K562 (cell line): ENCODE measurements at regions not wholly inside any gene's neighbourhood (a gene's known extent, or its start where the extent isn't known, plus 50 kb on each side); places are given as distances from the start of the nearest gene placed in this dataset.

ENCODE experiments used
- ATAC-seq: fragments of 200-7000 bp; cut with Tn5 transposase; 3 replicates; pipeline ENCODE4 v1.9.1; 2020; ENCODE audit warnings: moderate library complexity
- BruUV-seq: library from RNA; stranded (reverse); fragments of 400-500 nt; replicated peaks from 2 replicates; lab custom pipeline; 2021; lab: Mats Ljungman, UMichigan
- CTCF ChIA-PET: fragments of 300-600 bp; formaldehyde crosslinking; extraction: SDS; loops from one replicate; lab custom pipeline; 2021; ENCODE audit warnings: low intra/inter-chr PET ratio; lab: Yijun Ruan, JAX
- POLR2A ChIA-PET: fragments of 300-600, 350-650 bp; sonication (Branson Sonifier 250); formaldehyde crosslinking; extraction: SDS; loops from one replicate; lab custom pipeline; 2021; ENCODE audit warnings: antibody characterized with exemption, inconsistent platforms; lab: Yijun Ruan, JAX
- DNase-seq, 4 experiments: peaks; one replicate each; pipeline versions ENCODE4 v3.0.0 to v3.0.0-alpha.2; 2011 to 2018; ENCODE audit warnings: low spot score in 3 of 4, mixed read lengths in 3 of 4; ENCODE audit errors: extremely low read depth in 1 of 4
- FAIRE-seq: peaks from 2 replicates; lab custom pipeline; 2011; peaks lifted over from hg19 to GRCh38; lab: Jason Lieb, UNC
- H2AFZ ChIP-seq: 2 replicates; pipeline ENCODE4 v1.6.0; 2011; ENCODE audit warnings: low read depth, low read length, control low read depth, inconsistent platforms
- H3K27ac ChIP-seq: fragments of 200-600 bp; 3 replicates; pipeline ENCODE4 v1.8.0; 2011; ENCODE audit warnings: low read depth, mild to moderate bottlenecking, control low read depth, inconsistent platforms, low read length, moderate library complexity, mixed read lengths; ENCODE audit errors: extremely low read depth
- H3K27me3 ChIP-seq, 2 experiments: fragments of 300-600 bp in 1 of 2; 2 replicates in 1 of 2; 3 replicates in 1 of 2; pipeline versions ENCODE4 v1.6.0 to v1.8.0; 2011; ENCODE audit warnings: inconsistent platforms in 2 of 2, low read length in 2 of 2, mild to moderate bottlenecking in 1 of 2, mixed read lengths in 1 of 2, moderate library complexity in 1 of 2; ENCODE audit not compliant: control insufficient read depth in 2 of 2, insufficient read depth in 2 of 2
- H3K36me3 ChIP-seq: fragments of 300-600 bp; 3 replicates; pipeline ENCODE4 v1.8.0; 2011; ENCODE audit warnings: mild to moderate bottlenecking, low read length, inconsistent platforms; ENCODE audit not compliant: control insufficient read depth, insufficient read depth
- H3K4me1 ChIP-seq, 2 experiments: fragments of 200-600 bp in 1 of 2; replicated peaks in 1 of 2; 2 replicates in 1 of 2; 3 replicates in 1 of 2; pipeline versions ENCODE4 v1.5.1 to v1.8.0; 2011; ENCODE audit warnings: inconsistent platforms in 2 of 2, low read length in 2 of 2, mild to moderate bottlenecking in 1 of 2, mixed read lengths in 1 of 2, moderate library complexity in 1 of 2; ENCODE audit not compliant: control insufficient read depth in 2 of 2, insufficient read depth in 2 of 2
- H3K4me2 ChIP-seq: 2 replicates; pipeline ENCODE4 v1.6.1; 2011; ENCODE audit warnings: low read length, control low read depth, inconsistent platforms, mixed read lengths; ENCODE audit not compliant: insufficient read depth
- H3K4me3 ChIP-seq: fragments of 200-600 bp; sonication (generic), shearing (Covaris generic); 2 replicates; pipeline ENCODE4 v1.5.1; 2016; ENCODE audit warnings: control low read depth, inconsistent platforms
- H3K79me2 ChIP-seq: fragments of 200-600 bp; 3 replicates; pipeline ENCODE4 v1.8.0; 2011; ENCODE audit warnings: low read length, inconsistent platforms; ENCODE audit not compliant: control insufficient read depth, insufficient read depth
- H3K9ac ChIP-seq, 2 experiments: 2 replicates each; pipeline versions ENCODE4 v1.6.0 to v1.6.1; 2011; ENCODE audit warnings: low read depth in 2 of 2, low read length in 2 of 2, control low read depth in 1 of 2, inconsistent platforms in 1 of 2, mild to moderate bottlenecking in 1 of 2, mixed read lengths in 1 of 2; ENCODE audit not compliant: insufficient read depth in 1 of 2
- H3K9me1 ChIP-seq: one replicate; pipeline ENCODE4 v1.6.0; 2011; ENCODE audit warnings: inconsistent platforms, mild to moderate bottlenecking, low read length, moderate library complexity; ENCODE audit not compliant: control insufficient read depth, insufficient read depth
- H3K9me3 ChIP-seq: replicated peaks from 2 replicates; pipeline ENCODE4 v1.5.1; 2011; ENCODE audit warnings: low read depth, low read length, inconsistent platforms; ENCODE audit not compliant: control insufficient read depth, insufficient read depth
- H4K20me1 ChIP-seq: replicated peaks from 2 replicates; pipeline ENCODE4 v1.6.1; 2011; ENCODE audit warnings: low read length, inconsistent platforms, mixed read lengths; ENCODE audit not compliant: control insufficient read depth, insufficient read depth
- CBFA2T2 ChIP-seq: fragments of 450-650 bp; conservative IDR thresholded peaks from 2 replicates; pipeline ENCODE4 v1.6.1; 2017; ENCODE audit warnings: mild to moderate bottlenecking
- COPS2 ChIP-seq: fragments of 450-650 bp; conservative IDR thresholded peaks from 2 replicates; pipeline ENCODE4 v1.6.1; 2016; ENCODE audit warnings: mild to moderate bottlenecking, moderate library complexity
- CREB3L1 ChIP-seq: fragments of 450-650 bp; IDR thresholded peaks from 2 replicates; pipeline ENCODE4 v1.6.1; 2014; ENCODE audit warnings: low read depth, mild to moderate bottlenecking, moderate library complexity, borderline replicate concordance
- CREBBP ChIP-seq: IDR thresholded peaks from one replicate; pipeline ENCODE4 v1.6.1; 2012; ENCODE audit warnings: low read depth, mild to moderate bottlenecking, control low read depth, inconsistent platforms, low read length
- DNMT1 ChIP-seq: fragments of 450-650 bp; IDR thresholded peaks from 2 replicates; pipeline ENCODE4 v1.6.1; 2016; ENCODE audit warnings: antibody characterized with exemption, mild to moderate bottlenecking
- ELF1 ChIP-seq: fragments of 200-800 bp; sonication (Bioruptor generic); IDR thresholded peaks from 2 replicates; pipeline ENCODE4 v1.6.1; 2016; ENCODE audit warnings: missing genetic modification characterization, missing compliant biosample characterization
- EP400 ChIP-seq: fragments of 450-650 bp; IDR thresholded peaks from 2 replicates; pipeline ENCODE4 v1.6.1; 2017; ENCODE audit warnings: antibody characterized with exemption, mild to moderate bottlenecking, moderate library complexity
- KDM5B ChIP-seq: fragments of 200-600 bp; sonication (generic); IDR thresholded peaks from 2 replicates; pipeline ENCODE4 v1.6.1; 2012; ENCODE audit warnings: low read depth, mild to moderate bottlenecking, moderate library complexity, low read length, control low read depth, inconsistent platforms; ENCODE audit not compliant: insufficient replicate concordance
- NEUROD1 ChIP-seq: fragments of 150-350 bp; IDR thresholded peaks from 2 replicates; pipeline ENCODE4 v1.6.1; 2014; ENCODE audit warnings: borderline replicate concordance, low read length, low read depth; ENCODE audit not compliant: partially characterized antibody
- POLR3A ChIP-seq: IDR thresholded peaks from 2 replicates; pipeline ENCODE4 v1.6.1; 2011; ENCODE audit warnings: borderline replicate concordance, mild to moderate bottlenecking, moderate library complexity; ENCODE audit not compliant: insufficient read length, insufficient read depth; ENCODE audit errors: extremely low read depth
- PURB ChIP-seq: sonication (generic); formaldehyde crosslinking; IDR thresholded peaks from 2 replicates; pipeline ENCODE4 v1.9.0; 2021; ENCODE audit warnings: low read depth, mild to moderate bottlenecking, missing genetic modification reagents
- RBM39 ChIP-seq: fragments of 200-400 bp; formaldehyde crosslinking; optimal IDR thresholded peaks from 2 replicates; pipeline ENCODE3; 2018; ENCODE audit warnings: low read depth, low read length
- RFX7 ChIP-seq: fragments of 250-450 bp; sonication (Bioruptor Pico); IDR thresholded peaks from 2 replicates; pipeline ENCODE4 v1.5.1; 2021; ENCODE audit warnings: mild to moderate bottlenecking
- SREBF1 ChIP-seq: fragments of 150-350 bp; IDR thresholded peaks from 2 replicates; pipeline ENCODE4 v1.6.1; 2014; ENCODE audit warnings: antibody characterized with exemption, low read depth, low read length, borderline replicate concordance
- ZNF197 ChIP-seq: fragments of 200-800 bp; sonication (Bioruptor generic); IDR thresholded peaks from 2 replicates; pipeline ENCODE4 v1.6.1; 2016; ENCODE audit warnings: low read depth, missing genetic modification characterization, missing compliant biosample characterization
- WGBS: fragments of 100-300 bp; shearing (Covaris generic); methylation state at CpG from one replicate; pipeline ENCODE4 v1.1.6; 2016; ENCODE audit warnings: low coverage, mixed read lengths; ENCODE audit not compliant: insufficient coverage; ENCODE audit errors: missing lambda C conversion rate; 5-methylcytosine and 5-hydroxymethylcytosine counted together
- in situ Hi-C: fragments of 300-500 bp; cut with MboI; formaldehyde crosslinking; loops from 4 replicates; pipeline ENCODE4 v1.15.0; 2018; ENCODE audit warnings: inconsistent platforms, mixed read lengths
- intact Hi-C: fragments of 100-400 bp; cut with micrococcal nuclease; formaldehyde crosslinking; loops from 2 replicates; pipeline ENCODE4 v1.14.2; 2022

GRCh38 chr11:11089805-11090204 lies 232.0 kb upstream of the ZBED5 start (continued):
- no peak for TF ChIP-seq COPS2
- TF ChIP-seq RFX7, result no peak
- TF ChIP-seq POLR3A, result no peak
- no peak for TF ChIP-seq NEUROD1
- TF ChIP-seq EP400, result no peak
- no peak for TF ChIP-seq KDM5B
- TF ChIP-seq DNMT1, result no peak
- TF ChIP-seq CBFA2T2, result no peak
- no peak for TF ChIP-seq CREB3L1
- no peak for TF ChIP-seq CREBBP

- H3K4me1 ChIP-seq, result no peaks in the 10 kb centered on the region
- intact Hi-C loops (no loop called here), in situ Hi-C loops (no loop called here)
- H3K4me2 ChIP-seq, result no peak overlapping the region
- H3K9me1 ChIP-seq, result no peaks in the 10 kb centered on the region
- DNase-seq (no peak), FAIRE-seq (no peak), ATAC-seq (no peak)
- CTCF ChIA-PET, result no interaction called here
- POLR2A ChIA-PET, result interaction anchor here (0.7 kb wide), 1 partner anchor 60 kb away, joined by 3 read pairs; no protein-coding TSS in a partner anchor
- H3K79me2 ChIP-seq, result no peaks in the 10 kb centered on the region
- H3K9me3 ChIP-seq, result peaks cover 2% of the 10 kb centered on the region; the same call in 1 of the 2 replicates
- H3K36me3 ChIP-seq, result no peaks in the 10 kb centered on the region
- WGBS, result 4% methylated on average over 2 of the region's 2 CpGs
- H3K27me3 ChIP-seq, result no peaks in the 10 kb centered on the region
- H3K9ac ChIP-seq, result no peak overlapping the region
- H2AFZ ChIP-seq, result no peak overlapping the region
- no TSS peak for BruUV-seq
- no peak overlapping the region for H3K4me3 ChIP-seq
- no peak for TF ChIP-seq ZNF197 (CRISPR knock-in tag)
- TF ChIP-seq ELF1 (tag), result no peak
- no peak for TF ChIP-seq SREBF1
- no peak for TF ChIP-seq PURB (CRISPR knock-in tag)
- TF ChIP-seq RBM39, result no peak
- H3K27ac ChIP-seq, result no peak overlapping the region
- H4K20me1 ChIP-seq, result no peaks in the 10 kb centered on the region; the same call in 1 of the 2 replicates
Observed at GRCh38 chr11:11086979-11087378, 229.1 kb upstream of the ZBED5 start.
